ENCODE measurements at regions not wholly inside any gene's neighbourhood (a gene's known extent, or its start where the extent isn't known, plus 50 kb on each side); places are given as distances from the start of the nearest gene placed in this dataset.

GRCh38 chr1:93808871-93809270, 70.1 kb downstream of the DNTTIP2 start:
- 70 to 75% methylated on average over 2 of the region's 2 CpGs for WGBS, 2 donors
- no peak overlapping the region for H3K27ac ChIP-seq (ENCODE audit: low read depth in 1 of 2, low read length in 1 of 2)
- H3K9ac ChIP-seq (ENCODE audit: insufficient read depth in 1 of 2, low read length in 2 of 2) = no peak overlapping the region
- no peaks in the 10 kb centered on the region for H3K27me3 ChIP-seq (ENCODE audit: control insufficient read depth in 3 of 3, insufficient read depth in 3 of 3, low read length in 2 of 3)
- TF ChIP-seq CTCF (IDR thresholded peaks at IDR 0.05; ENCODE audit: control extremely low read depth, extremely low read depth) = no peak
- H3K4me3 ChIP-seq = no peak overlapping the region
- no peaks in the 10 kb centered on the region for H3K36me3 ChIP-seq (ENCODE audit: control insufficient read depth in 4 of 4, insufficient read depth in 4 of 4, low read length in 4 of 4)
- peaks cover 4 to 40% (median 11%) of the 10 kb centered on the region in 5 donors for H3K4me1 ChIP-seq (ENCODE audit: control insufficient read depth in 5 of 5, insufficient read depth in 5 of 5, low read length in 5 of 5)
- ATAC-seq (ENCODE audit: insufficient read depth, low FRiP score) (no peak), DNase-seq (peak; percentile 36 to 89 (median 71))
- no peaks in the 10 kb centered on the region for H3K9me3 ChIP-seq (ENCODE audit: control insufficient read depth in 4 of 4, insufficient read depth in 3 of 4, low read length in 3 of 4)

- no peak overlapping the region for H3K27ac ChIP-seq (ENCODE audit: low read depth in 1 of 2, low read length in 1 of 2)
- no peak overlapping the region for H3K9ac ChIP-seq (ENCODE audit: insufficient read depth in 1 of 2, low read length in 2 of 2)
- H3K36me3 ChIP-seq (ENCODE audit: control insufficient read depth in 4 of 4, insufficient read depth in 4 of 4, low read length in 4 of 4) = no peaks in the 10 kb centered on the region
- WGBS, 2 donors = 82 to 88% methylated on average over 2 of the region's 2 CpGs
- ATAC-seq (ENCODE audit: insufficient read depth, low FRiP score) (no peak), DNase-seq (no peak)
- no peak overlapping the region for H3K4me3 ChIP-seq
- H3K9me3 ChIP-seq (ENCODE audit: control insufficient read depth in 4 of 4, insufficient read depth in 3 of 4, low read length in 3 of 4) = no peaks in the 10 kb centered on the region
- H3K27me3 ChIP-seq (ENCODE audit: control insufficient read depth in 3 of 3, insufficient read depth in 3 of 3, low read length in 2 of 3) = no peaks in the 10 kb centered on the region
- peaks cover 4 to 38% (median 11%) of the 10 kb centered on the region in 5 donors for H3K4me1 ChIP-seq (ENCODE audit: control insufficient read depth in 5 of 5, insufficient read depth in 5 of 5, low read length in 5 of 5)
- no peak for TF ChIP-seq CTCF (IDR thresholded peaks at IDR 0.05; ENCODE audit: control extremely low read depth, extremely low read depth)
These were observed 71.6 kb downstream of the DNTTIP2 start for GRCh38 chr1:93807311-93807930.

GRCh38 chr1:93805027-93805610, 73.9 kb downstream of the DNTTIP2 start:
- ATAC-seq (ENCODE audit: insufficient read depth, low FRiP score) = peak; percentile 44
- peaks cover 0 to 21% (median 4%) of the 10 kb centered on the region in 5 donors for H3K4me1 ChIP-seq (ENCODE audit: control insufficient read depth in 5 of 5, insufficient read depth in 5 of 5, low read length in 5 of 5)
- H3K36me3 ChIP-seq (ENCODE audit: control insufficient read depth in 4 of 4, insufficient read depth in 4 of 4, low read length in 4 of 4) = no peaks in the 10 kb centered on the region
- WGBS, 2 donors = 92 to 95% methylated on average over 1 of the region's 1 CpG
- no peak for DNase-seq
- H3K27ac ChIP-seq (ENCODE audit: low read depth in 1 of 2, low read length in 1 of 2) = peak overlapping the region; percentile 9 to 45
- H3K9me3 ChIP-seq (ENCODE audit: control insufficient read depth in 4 of 4, insufficient read depth in 3 of 4, low read length in 3 of 4) = no peaks in the 10 kb centered on the region
- H3K27me3 ChIP-seq (ENCODE audit: control insufficient read depth in 3 of 3, insufficient read depth in 3 of 3, low read length in 2 of 3) = no peaks in the 10 kb centered on the region
- no peak overlapping the region for H3K9ac ChIP-seq (ENCODE audit: insufficient read depth in 1 of 2, low read length in 2 of 2)
- H3K4me3 ChIP-seq = no peak overlapping the region
- TF ChIP-seq CTCF (IDR thresholded peaks at IDR 0.05; ENCODE audit: control extremely low read depth, extremely low read depth) = no peak

All from lung (tissue), 11 donors.